WTC11 (cell line): ENCODE measurements at regions not wholly inside any gene's neighbourhood (a gene's known extent, or its start where the extent isn't known, plus 50 kb on each side); places are given as distances from the start of the nearest gene placed in this dataset.

Source experiments
- ATAC-seq: fragments of 200-7000 bp; cut with Tn5 transposase; 2 replicates; pipeline ENCODE4 v1.10.0; 2021; ENCODE audit warnings: mild to moderate bottlenecking, moderate library complexity
- CTCF ChIA-PET: fragments of 300-600 bp; sonication (Branson Sonifier 250); formaldehyde crosslinking; loops from one replicate; lab custom pipeline; 2021; ENCODE audit warnings: antibody characterized with exemption; lab: Charles Lee
- POLR2A ChIA-PET: fragments of 350-600 bp; sonication (Branson Sonifier 250); formaldehyde crosslinking; loops from one replicate; lab custom pipeline; 2021; ENCODE audit warnings: antibody characterized with exemption; lab: Charles Lee
- DNase-seq: peaks from one replicate; pipeline ENCODE4 v3.0.0; 2021; ENCODE audit warnings: low spot score
- H3K27ac Mint-ChIP-seq: 2 replicates; pipeline ENCODE4 v1.8.0; 2021; ENCODE audit warnings: mixed read lengths
- H3K27me3 Mint-ChIP-seq: 2 replicates; pipeline ENCODE4 v1.8.0; 2021; ENCODE audit warnings: low read depth, mild to moderate bottlenecking, moderate library complexity, mixed read lengths
- H3K36me3 Mint-ChIP-seq: 2 replicates; pipeline ENCODE4 v1.8.0; 2021; ENCODE audit warnings: mixed read lengths
- H3K4me1 Mint-ChIP-seq: 2 replicates; pipeline ENCODE4 v1.8.0; 2022; ENCODE audit warnings: mixed read lengths
- H3K4me3 Mint-ChIP-seq: 2 replicates; pipeline ENCODE4 v1.8.0; 2021; ENCODE audit warnings: mild to moderate bottlenecking, moderate library complexity, mixed read lengths
- H3K9me3 Mint-ChIP-seq: 2 replicates; pipeline ENCODE4 v1.8.0; 2021; ENCODE audit warnings: mixed read lengths
- ATF6 ChIP-seq: sonication (generic); formaldehyde crosslinking; IDR thresholded peaks from 2 replicates; pipeline ENCODE4 v1.8.1; 2023; ENCODE audit warnings: mild to moderate bottlenecking, missing genetic modification reagents
- CREM ChIP-seq: sonication (generic); formaldehyde crosslinking; IDR thresholded peaks from 2 replicates; pipeline ENCODE4 v1.8.1; 2022; ENCODE audit warnings: mild to moderate bottlenecking, missing genetic modification reagents, moderate library complexity
- PRRX2 ChIP-seq: fragments of 250-450 bp; sonication (Bioruptor Pico); IDR thresholded peaks from 2 replicates; pipeline ENCODE4 v1.8.0; 2021; ENCODE audit warnings: mild to moderate bottlenecking
- RORB ChIP-seq: fragments of 250-450 bp; sonication (Bioruptor Pico); IDR thresholded peaks from 2 replicates; pipeline ENCODE4 v1.9.0; 2021; ENCODE audit warnings: mild to moderate bottlenecking
- SOX15 ChIP-seq: fragments of 250-450 bp; sonication (Bioruptor Pico); IDR thresholded peaks from 2 replicates; pipeline ENCODE4 v1.9.0; 2021; ENCODE audit warnings: mild to moderate bottlenecking
- TEAD4 ChIP-seq: sonication (generic); formaldehyde crosslinking; IDR thresholded peaks from 2 replicates; pipeline ENCODE4 v1.8.0; 2022; ENCODE audit warnings: mild to moderate bottlenecking, missing genetic modification reagents
- ZBTB21 ChIP-seq: sonication (generic); formaldehyde crosslinking; IDR thresholded peaks from 2 replicates; pipeline ENCODE4 v1.8.1; 2023; ENCODE audit warnings: mild to moderate bottlenecking, missing genetic modification reagents, borderline replicate concordance
- ZNF138 ChIP-seq: sonication (generic); formaldehyde crosslinking; conservative IDR thresholded peaks from 2 replicates; pipeline ENCODE4 v1.8.1; 2022; ENCODE audit warnings: mild to moderate bottlenecking, moderate library complexity, missing genetic modification reagents
- ZNF219 ChIP-seq: sonication (generic); formaldehyde crosslinking; IDR thresholded peaks from 2 replicates; pipeline ENCODE4 v1.8.0; 2023; ENCODE audit warnings: missing genetic modification reagents, mild to moderate bottlenecking, borderline replicate concordance
- ZNF281 ChIP-seq: sonication (generic); formaldehyde crosslinking; IDR thresholded peaks from 2 replicates; pipeline ENCODE4 v1.8.0; 2023; ENCODE audit warnings: mild to moderate bottlenecking, missing genetic modification reagents
- ZNF317 ChIP-seq: sonication (generic); formaldehyde crosslinking; IDR thresholded peaks from 2 replicates; pipeline ENCODE4 v1.8.1; 2023; ENCODE audit warnings: low read depth, mild to moderate bottlenecking, moderate library complexity, missing genetic modification reagents, borderline replicate concordance
- ZNF396 ChIP-seq: fragments of 250-450 bp; sonication (Bioruptor Pico); IDR thresholded peaks from 2 replicates; pipeline ENCODE4 v1.8.0; 2021; ENCODE audit warnings: mild to moderate bottlenecking, moderate library complexity, borderline replicate concordance
- ZNF423 ChIP-seq: fragments of 250-450 bp; sonication (Bioruptor Pico); IDR thresholded peaks from 2 replicates; pipeline ENCODE4 v2.1.2; 2022; ENCODE audit warnings: mild to moderate bottlenecking, moderate library complexity
- ZNF532 ChIP-seq: fragments of 250-450 bp; sonication (Bioruptor Pico); IDR thresholded peaks from 2 replicates; pipeline ENCODE4 v1.9.0; 2021; ENCODE audit warnings: mild to moderate bottlenecking, borderline replicate concordance
- TF ChIP-seq, protein P1 (sequence below): sonication (generic); formaldehyde crosslinking; IDR thresholded peaks from 2 replicates; pipeline ENCODE4 v1.8.1; 2022; ENCODE audit warnings: low read depth, mild to moderate bottlenecking, moderate library complexity, missing genetic modification reagents, borderline replicate concordance
- TF ChIP-seq, protein P2 (sequence below): fragments of 200-600 bp; IDR thresholded peaks from 2 replicates; pipeline ENCODE4 v1.8.0; 2022; ENCODE audit warnings: antibody characterized with exemption
- TF ChIP-seq, protein P3 (sequence below): sonication (generic); formaldehyde crosslinking; IDR thresholded peaks from 2 replicates; pipeline ENCODE4 v1.8.1; 2022; ENCODE audit warnings: missing genetic modification reagents, borderline replicate concordance

GRCh38 chr11:71139516-71140205 is 112.7 kb downstream of the SHANK2 start:
- CTCF ChIA-PET: no interaction called here
- H3K4me1 Mint-ChIP-seq: peaks cover 2% of the 10 kb centered on the region; the same call in 1 of the 2 replicates
- no peak overlapping the region for H3K27ac Mint-ChIP-seq

DNA sequence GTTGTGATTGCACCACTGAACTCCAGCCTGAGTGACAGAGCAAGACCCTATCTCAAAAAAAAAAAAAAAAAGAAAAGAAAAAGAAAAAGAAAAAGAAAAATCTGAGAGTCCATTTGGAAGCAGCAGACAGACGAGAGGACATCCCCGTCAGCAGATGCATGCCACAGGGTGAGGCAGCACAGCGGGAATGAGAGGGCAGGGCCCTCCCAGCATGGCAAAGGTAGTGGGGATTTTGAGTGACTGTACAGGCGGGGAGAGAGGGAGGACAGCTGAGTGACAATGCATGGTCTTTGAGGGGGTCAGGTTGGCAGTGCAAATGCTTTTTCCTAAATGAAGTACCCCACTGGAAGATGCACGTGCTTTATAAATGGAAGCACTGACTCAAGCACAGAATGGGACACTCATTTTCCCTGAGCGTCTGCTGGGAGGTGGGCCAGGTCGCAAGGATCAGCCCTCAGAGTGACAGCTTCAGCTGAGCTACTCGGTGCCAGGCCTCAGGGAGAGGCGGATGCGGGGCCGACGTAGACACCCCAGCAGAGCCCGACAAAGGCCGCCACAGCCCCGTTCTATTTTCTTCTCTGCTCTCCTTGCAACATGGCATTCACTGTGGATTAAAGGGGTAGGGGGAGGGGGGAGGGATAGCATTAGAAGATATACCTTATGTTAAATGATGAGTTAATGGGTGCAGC is 113.5 kb downstream of the SHANK2 start:
- ChIA-PET CTCF (no interaction called here), POLR2A (interaction anchor here (0.5 kb wide), 1 partner anchor 30 kb away, joined by 4 read pairs; no protein-coding TSS in a partner anchor)
- no peak overlapping the region for H3K4me3 Mint-ChIP-seq
- H3K27me3 Mint-ChIP-seq: no peaks in the 10 kb centered on the region
- H3K9me3 Mint-ChIP-seq: peaks cover 6% of the 10 kb centered on the region
- no peak overlapping the region for H3K27ac Mint-ChIP-seq
- ATAC-seq (no peak), DNase-seq (no peak)
- peaks cover 2% of the 10 kb centered on the region; the same call in 1 of the 2 replicates for H3K4me1 Mint-ChIP-seq
- H3K36me3 Mint-ChIP-seq: peaks cover 8% of the 10 kb centered on the region
- TF ChIP-seq, protein P1, sequence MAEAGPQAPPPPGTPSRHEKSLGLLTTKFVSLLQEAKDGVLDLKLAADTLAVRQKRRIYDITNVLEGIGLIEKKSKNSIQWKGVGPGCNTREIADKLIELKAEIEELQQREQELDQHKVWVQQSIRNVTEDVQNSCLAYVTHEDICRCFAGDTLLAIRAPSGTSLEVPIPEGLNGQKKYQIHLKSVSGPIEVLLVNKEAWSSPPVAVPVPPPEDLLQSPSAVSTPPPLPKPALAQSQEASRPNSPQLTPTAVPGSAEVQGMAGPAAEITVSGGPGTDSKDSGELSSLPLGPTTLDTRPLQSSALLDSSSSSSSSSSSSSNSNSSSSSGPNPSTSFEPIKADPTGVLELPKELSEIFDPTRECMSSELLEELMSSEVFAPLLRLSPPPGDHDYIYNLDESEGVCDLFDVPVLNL (CRISPR knock-in tag): no peak
- TF ChIP-seq TEAD4 (no peak), ZNF281 (CRISPR knock-in tag) (no peak), ZBTB21 (CRISPR knock-in tag) (no peak), ZNF219 (CRISPR knock-in tag) (no peak), SOX15 (CRISPR knock-in tag) (no peak), ZNF138 (CRISPR knock-in tag) (no peak), CREM (no peak), PRRX2 (CRISPR knock-in tag) (no peak), ZNF423 (CRISPR knock-in tag) (no peak), ZNF532 (no peak), ZNF317 (CRISPR knock-in tag) (no peak), ATF6 (CRISPR knock-in tag) (no peak), RORB (CRISPR knock-in tag) (no peak)
- TF ChIP-seq, protein P2, sequence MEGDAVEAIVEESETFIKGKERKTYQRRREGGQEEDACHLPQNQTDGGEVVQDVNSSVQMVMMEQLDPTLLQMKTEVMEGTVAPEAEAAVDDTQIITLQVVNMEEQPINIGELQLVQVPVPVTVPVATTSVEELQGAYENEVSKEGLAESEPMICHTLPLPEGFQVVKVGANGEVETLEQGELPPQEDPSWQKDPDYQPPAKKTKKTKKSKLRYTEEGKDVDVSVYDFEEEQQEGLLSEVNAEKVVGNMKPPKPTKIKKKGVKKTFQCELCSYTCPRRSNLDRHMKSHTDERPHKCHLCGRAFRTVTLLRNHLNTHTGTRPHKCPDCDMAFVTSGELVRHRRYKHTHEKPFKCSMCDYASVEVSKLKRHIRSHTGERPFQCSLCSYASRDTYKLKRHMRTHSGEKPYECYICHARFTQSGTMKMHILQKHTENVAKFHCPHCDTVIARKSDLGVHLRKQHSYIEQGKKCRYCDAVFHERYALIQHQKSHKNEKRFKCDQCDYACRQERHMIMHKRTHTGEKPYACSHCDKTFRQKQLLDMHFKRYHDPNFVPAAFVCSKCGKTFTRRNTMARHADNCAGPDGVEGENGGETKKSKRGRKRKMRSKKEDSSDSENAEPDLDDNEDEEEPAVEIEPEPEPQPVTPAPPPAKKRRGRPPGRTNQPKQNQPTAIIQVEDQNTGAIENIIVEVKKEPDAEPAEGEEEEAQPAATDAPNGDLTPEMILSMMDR: no peak
- TF ChIP-seq, protein P3, sequence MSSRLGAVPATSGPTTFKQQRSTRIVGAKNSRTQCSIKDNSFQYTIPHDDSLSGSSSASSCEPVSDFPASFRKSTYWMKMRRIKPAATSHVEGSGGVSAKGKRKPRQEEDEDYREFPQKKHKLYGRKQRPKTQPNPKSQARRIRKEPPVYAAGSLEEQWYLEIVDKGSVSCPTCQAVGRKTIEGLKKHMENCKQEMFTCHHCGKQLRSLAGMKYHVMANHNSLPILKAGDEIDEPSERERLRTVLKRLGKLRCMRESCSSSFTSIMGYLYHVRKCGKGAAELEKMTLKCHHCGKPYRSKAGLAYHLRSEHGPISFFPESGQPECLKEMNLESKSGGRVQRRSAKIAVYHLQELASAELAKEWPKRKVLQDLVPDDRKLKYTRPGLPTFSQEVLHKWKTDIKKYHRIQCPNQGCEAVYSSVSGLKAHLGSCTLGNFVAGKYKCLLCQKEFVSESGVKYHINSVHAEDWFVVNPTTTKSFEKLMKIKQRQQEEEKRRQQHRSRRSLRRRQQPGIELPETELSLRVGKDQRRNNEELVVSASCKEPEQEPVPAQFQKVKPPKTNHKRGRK (CRISPR knock-in tag): no peak

More at GRCh38 chr11:71139516-71140205, 112.7 kb downstream of the SHANK2 start:
- no peak for ATAC-seq
- H3K27me3 Mint-ChIP-seq: no peaks in the 10 kb centered on the region
- H3K4me3 Mint-ChIP-seq: no peak overlapping the region
- no peak for TF ChIP-seq ZNF396
- TF ChIP-seq, all 79 proteins: peak for 0
- DNase-seq: no peak
- POLR2A ChIA-PET: interaction anchor here (0.5 kb wide), 1 partner anchor 30 kb away, joined by 4 read pairs; no protein-coding TSS in a partner anchor
- Mint-ChIP-seq H3K36me3 (peaks cover 8% of the 10 kb centered on the region), H3K9me3 (peaks cover 6% of the 10 kb centered on the region)
